A204.1 (cell line): ENCODE measurements at regions not wholly inside any gene's neighbourhood (a gene's known extent, or its start where the extent isn't known, plus 50 kb on each side); places are given as distances from the start of the nearest gene placed in this dataset.

ENCODE experiments used
- FAIRE-seq: peaks from 2 replicates; lab custom pipeline; 2012; peaks lifted over from hg19 to GRCh38; lab: Jason Lieb, UNC

- FAIRE-seq, result no peak
These were observed 415.4 kb downstream of the SLITRK5 start for GRCh38 chr13:88086577-88086976.

GRCh38 chr13:88097541-88097940 lies 426.4 kb downstream of the SLITRK5 start:
- no peak for FAIRE-seq

- FAIRE-seq, result no peak
These were observed 432.7 kb downstream of the SLITRK5 start for GRCh38 chr13:88103824-88104223.

- FAIRE-seq, result no peak
These were observed 433.4 kb downstream of the SLITRK5 start for GRCh38 chr13:88104576-88104975.

GRCh38 chr13:88107570-88107969 lies 436.4 kb downstream of the SLITRK5 start:
- FAIRE-seq, result no peak

GRCh38 chr13:88112526-88112925 lies 441.4 kb downstream of the SLITRK5 start:
- no peak for FAIRE-seq

GRCh38 chr13:88115976-88116375 lies 444.8 kb downstream of the SLITRK5 start:
- FAIRE-seq, result no peak

- FAIRE-seq, result peak; percentile 61
These were observed 447.8 kb downstream of the SLITRK5 start for GRCh38 chr13:88118952-88119351.

GRCh38 chr13:88124142-88124541 lies 453.0 kb downstream of the SLITRK5 start:
- FAIRE-seq, result no peak

GRCh38 chr13:88125055-88125454 lies 453.9 kb downstream of the SLITRK5 start:
- FAIRE-seq, result no peak

GRCh38 chr13:88136098-88136790 lies 465.1 kb downstream of the SLITRK5 start:
- FAIRE-seq, result no peak

- FAIRE-seq, result no peak
These were observed 471.5 kb downstream of the SLITRK5 start for GRCh38 chr13:88142653-88143052.

- FAIRE-seq, result no peak
These were observed 473.4 kb downstream of the SLITRK5 start for GRCh38 chr13:88144580-88144979.

- no peak for FAIRE-seq
These were observed 482.2 kb downstream of the SLITRK5 start for GRCh38 chr13:88153353-88153752.

GRCh38 chr13:88154001-88154400 lies 482.8 kb downstream of the SLITRK5 start:
- FAIRE-seq, result no peak

- no peak for FAIRE-seq
These were observed 491.0 kb downstream of the SLITRK5 start for GRCh38 chr13:88162076-88162702.

GRCh38 chr13:88176231-88176630 lies 505.1 kb downstream of the SLITRK5 start:
- no peak for FAIRE-seq

- no peak for FAIRE-seq
These were observed 512.3 kb downstream of the SLITRK5 start for GRCh38 chr13:88183440-88183839.

- FAIRE-seq, result no peak
These were observed 517.8 kb downstream of the SLITRK5 start for GRCh38 chr13:88188986-88189385.

GRCh38 chr13:88189728-88190127 lies 518.6 kb downstream of the SLITRK5 start:
- FAIRE-seq, result no peak

GRCh38 chr13:88196106-88196505 lies 524.9 kb downstream of the SLITRK5 start:
- FAIRE-seq, result no peak

- no peak for FAIRE-seq
These were observed 546.2 kb downstream of the SLITRK5 start for GRCh38 chr13:88217372-88217771.

GRCh38 chr13:88217883-88218282 lies 546.7 kb downstream of the SLITRK5 start:
- FAIRE-seq, result no peak

- FAIRE-seq, result no peak
These were observed 552.8 kb downstream of the SLITRK5 start for GRCh38 chr13:88223958-88224357.
